KMS-11 (cell line): ENCODE measurements at regions not wholly inside any gene's neighbourhood (a gene's known extent, or its start where the extent isn't known, plus 50 kb on each side); places are given as distances from the start of the nearest gene placed in this dataset.

Experiments used
- H2AFZ ChIP-seq: fragments of 200-600 bp; sonication (generic); 2 replicates; pipeline ENCODE4 v1.6.1; 2016; ENCODE audit warnings: antibody characterized with exemption, mixed run types, low read depth
- H3K27ac ChIP-seq: fragments of 200-600 bp; sonication (generic); 2 replicates; pipeline ENCODE4 v1.6.1; 2016; ENCODE audit warnings: mild to moderate bottlenecking, mixed run types
- H3K27me3 ChIP-seq: fragments of 200-600 bp; sonication (generic); 2 replicates; pipeline ENCODE4 v1.6.1; 2017; ENCODE audit warnings: mild to moderate bottlenecking, low read depth, mixed run types, moderate library complexity; ENCODE audit not compliant: insufficient read depth
- H3K36me3 ChIP-seq: fragments of 200-600 bp; sonication (generic); 2 replicates; pipeline ENCODE4 v1.6.1; 2017; ENCODE audit warnings: mild to moderate bottlenecking, mixed run types; ENCODE audit not compliant: insufficient read depth
- H3K4me1 ChIP-seq: fragments of 200-600 bp; sonication (generic); 2 replicates; pipeline ENCODE4 v1.6.1; 2016; ENCODE audit warnings: mild to moderate bottlenecking, low read depth, mixed run types; ENCODE audit not compliant: poor library complexity, severe bottlenecking
- H3K4me2 ChIP-seq: fragments of 200-600 bp; sonication (generic); 2 replicates; pipeline ENCODE4 v1.7.0; 2016; ENCODE audit warnings: mild to moderate bottlenecking, mixed run types
- H3K4me3 ChIP-seq: fragments of 200-600 bp; sonication (generic); IDR thresholded peaks from 2 replicates; pipeline ENCODE4 v1.6.1; 2017; ENCODE audit warnings: low read depth, low read length, mixed read lengths; ENCODE audit not compliant: insufficient read depth
- H3K79me2 ChIP-seq: fragments of 200-600 bp; sonication (generic); 2 replicates; pipeline ENCODE4 v1.6.1; 2016; ENCODE audit warnings: low read depth, mixed run types; ENCODE audit not compliant: insufficient read depth
- H3K9ac ChIP-seq: fragments of 200-600 bp; sonication (generic); 2 replicates; pipeline ENCODE4 v1.6.1; 2016; ENCODE audit warnings: mild to moderate bottlenecking, mixed run types
- H4K20me1 ChIP-seq: fragments of 200-600 bp; sonication (generic); 2 replicates; pipeline ENCODE4 v1.6.1; 2016; ENCODE audit warnings: mild to moderate bottlenecking, mixed run types; ENCODE audit not compliant: insufficient read depth
- CTCF ChIP-seq: fragments of 200-600 bp; sonication (generic); conservative IDR thresholded peaks from 2 replicates; pipeline ENCODE4 v1.6.1; 2017; ENCODE audit warnings: low read depth, mild to moderate bottlenecking, antibody characterized with exemption, low read length, moderate library complexity, mixed read lengths

DNA sequence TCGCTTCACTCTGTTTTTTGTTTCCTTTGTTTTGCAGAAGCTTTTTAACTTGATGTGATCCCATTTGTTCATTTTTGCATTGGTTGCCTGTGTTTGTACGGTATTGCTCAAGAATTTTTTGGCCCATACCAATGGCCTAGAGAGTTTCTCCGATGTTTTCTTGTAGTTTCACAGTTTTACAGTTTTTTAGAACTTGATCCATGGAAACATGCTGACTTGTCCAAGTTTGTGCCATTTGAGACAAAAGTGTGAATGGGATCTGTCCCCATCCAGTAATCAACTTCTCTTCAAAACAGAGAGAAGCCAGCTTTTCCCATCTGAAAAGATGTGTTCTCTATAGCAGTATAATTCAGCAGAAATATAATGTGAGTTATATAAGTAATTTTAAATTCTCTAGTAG is 266.5 kb upstream of the LRTM1 start:
- Histone ChIP-seq H3K4me1 (no peaks in the 10 kb centered on the region), H3K27me3 (no peaks in the 10 kb centered on the region), H2AFZ (no peak overlapping the region), H4K20me1 (no peaks in the 10 kb centered on the region), H3K79me2 (no peaks in the 10 kb centered on the region), H3K27ac (no peak overlapping the region), H3K9ac (no peak overlapping the region), H3K4me2 (no peak overlapping the region), H3K36me3 (no peaks in the 10 kb centered on the region), H3K4me3 (no peak overlapping the region)
- TF ChIP-seq CTCF, result no peak

DNA sequence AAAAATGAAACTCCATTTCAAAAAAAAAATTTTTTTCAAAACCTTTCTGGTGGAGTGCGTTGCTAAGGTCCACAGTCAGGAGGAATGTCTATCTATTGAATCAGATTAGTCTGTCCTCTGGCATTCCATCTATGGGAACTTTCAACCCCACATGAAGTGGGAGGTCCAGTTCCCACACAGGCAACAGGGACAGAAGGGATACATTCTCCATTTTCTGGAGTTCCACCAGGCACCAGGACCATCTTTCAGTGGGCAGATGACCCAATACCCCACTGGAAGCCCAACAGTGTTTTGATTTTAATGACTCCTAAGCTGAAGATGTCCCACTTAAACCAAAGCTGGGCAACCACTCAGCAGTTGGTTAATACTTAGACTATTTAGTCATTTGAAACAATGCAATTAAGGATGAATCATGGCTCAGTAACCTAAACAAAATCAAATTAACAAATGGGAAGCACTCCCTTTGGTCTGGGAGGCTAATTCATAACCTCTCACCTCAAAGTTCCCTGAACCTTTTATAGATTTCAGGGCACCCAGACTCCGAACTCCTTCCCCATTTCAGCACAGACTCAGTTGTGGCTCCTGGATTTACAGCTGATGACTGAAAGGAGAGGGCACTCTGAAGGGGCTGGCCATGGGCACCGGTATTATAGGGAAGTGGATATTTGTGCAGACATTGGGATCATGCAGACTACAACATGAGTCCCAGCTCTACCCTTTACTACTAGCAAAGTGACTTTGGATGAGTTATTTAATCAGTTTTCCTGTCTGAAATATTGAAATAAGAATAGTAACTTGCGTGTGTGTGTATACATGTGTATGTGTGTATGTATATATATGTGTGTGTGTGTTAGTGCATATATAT is 264.3 kb upstream of the LRTM1 start:
- no peak overlapping the region for H3K27ac ChIP-seq
- H3K4me3 ChIP-seq, result no peak overlapping the region
- H4K20me1 ChIP-seq, result no peaks in the 10 kb centered on the region
- H3K4me2 ChIP-seq, result no peak overlapping the region
- H2AFZ ChIP-seq, result no peak overlapping the region
- H3K79me2 ChIP-seq, result no peaks in the 10 kb centered on the region
- no peak for TF ChIP-seq CTCF
- H3K9ac ChIP-seq, result no peak overlapping the region
- no peaks in the 10 kb centered on the region for H3K27me3 ChIP-seq
- no peaks in the 10 kb centered on the region for H3K4me1 ChIP-seq
- H3K36me3 ChIP-seq, result no peaks in the 10 kb centered on the region

DNA sequence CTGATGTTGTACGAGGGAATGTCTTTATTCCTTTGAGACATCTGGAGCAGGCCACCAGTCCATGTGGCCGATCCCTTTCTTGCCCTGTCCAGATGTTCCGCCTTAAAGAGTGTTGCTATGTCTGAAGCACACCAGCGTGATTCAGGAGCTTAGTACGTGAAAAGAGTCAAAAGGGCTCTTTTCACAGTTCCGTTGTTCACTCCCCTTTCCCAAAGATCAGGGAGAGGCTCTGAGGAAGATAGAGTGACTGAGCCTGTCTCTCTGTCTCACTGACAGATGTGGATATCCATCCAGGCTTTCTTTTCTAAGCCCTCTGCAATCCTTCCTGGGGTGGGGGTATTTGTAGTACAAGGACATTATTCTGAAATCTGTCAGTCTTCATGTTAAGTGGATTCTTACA is 262.5 kb upstream of the LRTM1 start:
- H3K36me3 ChIP-seq, result no peaks in the 10 kb centered on the region
- no peaks in the 10 kb centered on the region for H4K20me1 ChIP-seq
- H3K4me1 ChIP-seq, result no peaks in the 10 kb centered on the region

GRCh38 chr3:55189359-55189801 is 261.5 kb upstream of the LRTM1 start:
- Histone ChIP-seq H3K27ac (no peak overlapping the region), H3K9ac (no peak overlapping the region), H3K4me3 (no peak overlapping the region), H3K79me2 (no peaks in the 10 kb centered on the region), H3K27me3 (no peaks in the 10 kb centered on the region), H3K4me2 (no peak overlapping the region), H2AFZ (no peak overlapping the region), H3K4me1 (no peaks in the 10 kb centered on the region), H4K20me1 (no peaks in the 10 kb centered on the region), H3K36me3 (no peaks in the 10 kb centered on the region)
- no peak for TF ChIP-seq CTCF

More for the DNA sequence above, 262.5 kb upstream of the LRTM1 start:
- no peak overlapping the region for H3K4me3 ChIP-seq
- no peak overlapping the region for H3K27ac ChIP-seq
- no peaks in the 10 kb centered on the region for H3K79me2 ChIP-seq
- H3K27me3 ChIP-seq, result no peaks in the 10 kb centered on the region
- H3K4me2 ChIP-seq, result no peak overlapping the region
- no peak for TF ChIP-seq CTCF
- no peak overlapping the region for H3K9ac ChIP-seq
- no peak overlapping the region for H2AFZ ChIP-seq
